GM12873 (cell line): ENCODE measurements at regions not wholly inside any gene's neighbourhood (a gene's known extent, or its start where the extent isn't known, plus 50 kb on each side); places are given as distances from the start of the nearest gene placed in this dataset.

Experiments used
- CTCF ChIP-seq: IDR thresholded peaks from 2 replicates; pipeline ENCODE4 v1.5.1; 2012; ENCODE audit warnings: low read depth, mild to moderate bottlenecking, moderate library complexity, low read length, control low read depth; ENCODE audit not compliant: insufficient read depth; ENCODE audit errors: missing control alignments

- TF ChIP-seq CTCF: no peak
These were observed 93.0 kb upstream of the CCDC91 start for GRCh38 chr12:28097221-28097620.

GRCh38 chr12:28099871-28100270 is 90.4 kb upstream of the CCDC91 start:
- TF ChIP-seq CTCF: no peak

- no peak for TF ChIP-seq CTCF
These were observed 89.5 kb upstream of the CCDC91 start for GRCh38 chr12:28100717-28101116.

- no peak for TF ChIP-seq CTCF
These were observed 85.9 kb upstream of the CCDC91 start for GRCh38 chr12:28104316-28104715.

- no peak for TF ChIP-seq CTCF
These were observed 85.1 kb upstream of the CCDC91 start for GRCh38 chr12:28104903-28105864.

- no peak for TF ChIP-seq CTCF
These were observed 82.6 kb upstream of the CCDC91 start for GRCh38 chr12:28107679-28108078.

- TF ChIP-seq CTCF: no peak
These were observed 81.7 kb upstream of the CCDC91 start for GRCh38 chr12:28108599-28108998.
